Ectodermal cell (in vitro differentiated cells): ENCODE measurements at regions not wholly inside any gene's neighbourhood (a gene's known extent, or its start where the extent isn't known, plus 50 kb on each side); places are given as distances from the start of the nearest gene placed in this dataset.

ENCODE experiments used
- H3K27ac ChIP-seq: 2 replicates; pipeline ENCODE4 v1.7.0; 2013; ENCODE audit warnings: mild to moderate bottlenecking, low read depth, low read length; ENCODE audit not compliant: insufficient read depth, poor library complexity, severe bottlenecking
- H3K27me3 ChIP-seq: 2 replicates; pipeline ENCODE4 v1.7.0; 2013; ENCODE audit warnings: mild to moderate bottlenecking, low read length; ENCODE audit not compliant: insufficient read depth, control insufficient read depth, poor library complexity, severe bottlenecking
- H3K36me3 ChIP-seq: one replicate; pipeline ENCODE4 v1.7.0; 2013; ENCODE audit warnings: low read length; ENCODE audit not compliant: control insufficient read depth, insufficient read depth
- H3K4me1 ChIP-seq: one replicate; pipeline ENCODE4 v1.7.0; 2013; ENCODE audit warnings: low read length; ENCODE audit not compliant: control insufficient read depth, insufficient read depth
- H3K4me3 ChIP-seq: 2 replicates; pipeline ENCODE4 v1.7.0; 2013; ENCODE audit warnings: low read depth, low read length, control low read depth; ENCODE audit not compliant: insufficient read depth
- H3K9me3 ChIP-seq: 2 replicates; pipeline ENCODE4 v1.7.0; 2013; ENCODE audit warnings: mild to moderate bottlenecking, low read length, moderate library complexity; ENCODE audit not compliant: control insufficient read depth
- WGBS, 2 experiments: methylation state at CpG; one replicate each; pipeline ENCODE4 v1.1.7; 2013; ENCODE audit warnings: missing lambda C conversion rate in 2 of 2; 5-methylcytosine and 5-hydroxymethylcytosine counted together

DNA sequence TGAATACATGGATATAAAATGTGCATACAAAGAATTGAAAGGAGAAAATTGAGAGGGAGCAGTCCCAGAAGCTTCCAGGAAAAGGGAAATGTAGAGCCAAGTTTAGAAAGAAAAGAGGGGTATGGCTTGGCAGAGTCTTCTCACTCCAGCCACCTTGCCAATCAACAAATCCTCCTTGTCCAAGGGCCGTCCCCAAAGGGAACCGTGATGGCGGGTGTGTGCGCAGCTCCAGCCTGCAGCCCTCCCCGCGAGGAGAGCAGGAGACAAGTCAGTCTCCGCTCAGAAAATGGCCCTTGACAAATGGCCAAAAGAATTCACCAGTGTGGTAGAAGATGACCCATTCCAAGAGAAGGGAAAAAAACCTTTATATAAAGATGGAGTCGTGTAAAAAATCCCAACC, 448.3 kb upstream of the POU3F3 start:
- no peaks in the 10 kb centered on the region for H3K27me3 ChIP-seq
- H3K36me3 ChIP-seq: no peaks in the 10 kb centered on the region
- no peaks in the 10 kb centered on the region for H3K9me3 ChIP-seq
- no peak overlapping the region for H3K4me3 ChIP-seq
- H3K27ac ChIP-seq: no peak overlapping the region
- H3K4me1 ChIP-seq: peaks cover 11% of the 10 kb centered on the region
- 93 to 95% methylated on average over 7 to 8 of the region's 8 CpGs for WGBS, 2 experiments

DNA sequence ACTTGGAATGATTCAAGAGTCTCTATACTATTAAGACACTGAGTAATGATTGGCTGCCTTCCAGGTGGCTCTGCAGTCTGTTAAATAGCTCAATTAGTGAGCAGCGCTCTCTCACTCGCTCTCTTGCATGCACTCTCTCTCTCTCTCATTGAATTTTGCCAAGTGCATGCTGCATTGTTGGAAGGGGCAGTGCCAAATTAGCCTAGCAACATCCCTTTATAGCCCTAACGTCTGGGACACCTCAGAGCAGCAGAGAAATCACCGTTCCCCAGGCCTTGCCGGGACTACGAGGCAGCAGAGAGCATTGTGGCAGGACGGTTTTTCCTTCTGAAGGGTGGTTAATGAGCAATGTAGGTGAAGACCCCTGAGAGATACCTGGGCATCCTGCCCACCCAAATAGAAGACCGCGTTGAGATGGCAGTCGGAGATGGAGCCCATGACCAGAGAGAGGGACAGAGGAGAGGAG, 447.6 kb upstream of the POU3F3 start:
- H3K4me1 ChIP-seq: peaks cover 11% of the 10 kb centered on the region
- no peaks in the 10 kb centered on the region for H3K36me3 ChIP-seq
- no peak overlapping the region for H3K4me3 ChIP-seq
- no peaks in the 10 kb centered on the region for H3K27me3 ChIP-seq
- H3K9me3 ChIP-seq: no peaks in the 10 kb centered on the region
- no peak overlapping the region for H3K27ac ChIP-seq
- WGBS, 2 experiments: 86 to 91% methylated on average over 10 of the region's 10 CpGs

DNA sequence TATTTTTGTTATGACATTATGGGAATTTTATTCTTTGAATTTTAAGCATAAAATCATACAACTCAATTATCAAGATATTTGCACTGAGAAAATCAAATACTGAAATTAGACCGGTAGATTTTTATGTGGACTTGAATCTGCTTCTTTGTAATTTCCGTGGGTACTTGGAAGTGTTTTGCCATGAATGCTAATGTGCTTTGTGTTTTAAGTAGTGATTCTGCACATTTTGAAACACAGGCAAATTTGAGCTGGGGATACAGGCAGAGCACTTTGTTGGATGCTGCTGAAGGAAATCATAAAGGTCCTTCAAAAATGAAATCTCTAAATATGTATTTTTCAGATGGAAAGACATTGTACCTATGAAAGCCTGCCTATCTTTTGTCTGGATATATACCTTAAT, 446.3 kb upstream of the POU3F3 start:
- WGBS, 2 experiments: 86 to 92% methylated on average over 2 of the region's 2 CpGs
- Histone ChIP-seq H3K36me3 (no peaks in the 10 kb centered on the region), H3K4me3 (no peak overlapping the region), H3K27me3 (no peaks in the 10 kb centered on the region), H3K9me3 (no peaks in the 10 kb centered on the region), H3K27ac (no peak overlapping the region), H3K4me1 (peaks cover 11% of the 10 kb centered on the region)

DNA sequence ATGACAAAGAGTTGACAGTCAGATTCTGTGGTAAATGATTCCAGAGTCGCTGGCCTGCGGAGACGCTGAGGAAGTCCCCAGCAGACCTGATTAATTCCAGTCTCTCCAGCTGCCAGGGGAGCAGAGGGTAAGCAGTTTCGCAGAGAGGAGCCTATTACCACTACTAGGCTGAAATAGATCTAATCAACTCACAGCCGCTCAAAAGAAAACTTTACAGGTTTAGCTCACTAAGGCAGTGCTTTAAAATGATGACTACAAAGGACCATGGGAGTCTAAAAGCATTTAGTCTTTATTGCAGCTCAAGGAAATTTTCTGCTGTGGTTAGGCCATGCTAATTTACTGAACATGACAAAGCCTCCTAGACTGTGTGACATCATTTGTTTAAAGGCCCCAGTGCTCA, 445.6 kb upstream of the POU3F3 start:
- no peaks in the 10 kb centered on the region for H3K27me3 ChIP-seq
- peaks cover 11% of the 10 kb centered on the region for H3K4me1 ChIP-seq
- no peak overlapping the region for H3K4me3 ChIP-seq
- H3K9me3 ChIP-seq: no peaks in the 10 kb centered on the region
- H3K36me3 ChIP-seq: no peaks in the 10 kb centered on the region
- peak overlapping the region; percentile 84 for H3K27ac ChIP-seq
- WGBS, 2 experiments: 7 to 9% methylated on average over 5 of the region's 5 CpGs

DNA sequence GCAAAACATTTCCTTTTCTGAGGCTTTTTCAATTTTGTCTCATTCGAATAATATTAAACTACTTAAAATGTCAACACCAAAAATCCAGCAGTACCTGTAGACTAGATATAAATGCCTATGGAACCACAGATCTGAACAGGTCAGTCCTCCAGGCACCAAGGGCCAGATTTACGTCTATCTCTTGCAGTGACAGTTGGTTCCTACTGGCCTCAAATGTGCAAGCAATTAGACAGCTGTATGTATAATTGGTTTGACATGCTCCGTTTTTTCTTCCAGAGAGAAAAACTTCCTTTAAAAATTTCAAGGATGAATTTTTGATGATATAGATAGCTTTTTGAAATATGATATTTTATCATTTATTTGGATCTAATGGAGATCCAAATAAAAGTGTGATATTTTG, 443.8 kb upstream of the POU3F3 start:
- H3K27ac ChIP-seq: no peak overlapping the region
- no peaks in the 10 kb centered on the region for H3K27me3 ChIP-seq
- no peaks in the 10 kb centered on the region for H3K36me3 ChIP-seq
- H3K4me1 ChIP-seq: peaks cover 11% of the 10 kb centered on the region
- no peak overlapping the region for H3K4me3 ChIP-seq
- 95 to 100% methylated on average over 3 of the region's 3 CpGs for WGBS, 2 experiments
- H3K9me3 ChIP-seq: no peaks in the 10 kb centered on the region

DNA sequence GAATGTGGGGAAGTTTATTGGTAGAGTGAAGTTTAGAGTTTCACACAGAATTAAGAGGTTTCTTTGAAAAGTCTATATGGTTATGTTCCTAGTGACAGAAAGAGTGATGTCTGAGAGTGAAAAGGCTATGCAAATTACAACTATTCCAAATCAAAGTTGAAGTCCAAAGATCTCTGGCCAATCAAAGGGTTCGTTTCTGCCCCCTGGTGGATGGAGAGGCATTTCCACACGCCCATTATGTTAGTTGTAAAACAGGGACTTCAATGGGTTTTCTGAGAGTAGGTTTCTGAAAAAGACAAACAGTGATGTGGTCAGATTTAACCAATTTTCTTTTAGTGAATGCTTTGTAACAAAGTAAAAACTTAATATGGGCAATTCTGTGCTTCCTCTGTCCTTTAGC, 441.5 kb upstream of the POU3F3 start:
- H3K27me3 ChIP-seq: no peaks in the 10 kb centered on the region
- H3K4me1 ChIP-seq: peaks cover 14% of the 10 kb centered on the region
- 33 to 38% methylated on average over 2 of the region's 2 CpGs for WGBS, 2 experiments
- no peak overlapping the region for H3K4me3 ChIP-seq
- no peaks in the 10 kb centered on the region for H3K36me3 ChIP-seq
- no peak overlapping the region for H3K27ac ChIP-seq
- H3K9me3 ChIP-seq: no peaks in the 10 kb centered on the region

DNA sequence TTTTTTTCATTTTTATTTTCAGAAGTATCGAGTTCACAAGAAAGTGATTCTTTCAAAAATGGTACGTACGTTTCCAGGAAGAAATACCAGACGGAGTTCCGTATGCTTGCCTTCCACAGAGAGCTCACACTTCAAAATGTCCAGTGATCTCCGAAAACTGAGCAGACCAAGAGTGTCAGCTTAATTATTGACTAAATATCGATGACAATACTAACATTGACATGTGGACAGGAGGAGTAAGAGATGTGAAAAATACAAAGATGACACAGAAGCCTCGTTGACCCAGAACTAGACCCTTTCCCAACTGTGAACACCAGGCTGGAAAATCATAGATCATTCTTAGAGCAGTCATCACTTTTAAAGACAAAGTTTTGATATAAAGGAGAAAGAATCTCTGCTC, 440.0 kb upstream of the POU3F3 start:
- Histone ChIP-seq H3K27me3 (no peaks in the 10 kb centered on the region), H3K4me3 (no peak overlapping the region), H3K27ac (no peak overlapping the region), H3K4me1 (peaks cover 5% of the 10 kb centered on the region), H3K36me3 (no peaks in the 10 kb centered on the region), H3K9me3 (no peaks in the 10 kb centered on the region)
- 97 to 99% methylated on average over 7 to 8 of the region's 8 CpGs for WGBS, 2 experiments

DNA sequence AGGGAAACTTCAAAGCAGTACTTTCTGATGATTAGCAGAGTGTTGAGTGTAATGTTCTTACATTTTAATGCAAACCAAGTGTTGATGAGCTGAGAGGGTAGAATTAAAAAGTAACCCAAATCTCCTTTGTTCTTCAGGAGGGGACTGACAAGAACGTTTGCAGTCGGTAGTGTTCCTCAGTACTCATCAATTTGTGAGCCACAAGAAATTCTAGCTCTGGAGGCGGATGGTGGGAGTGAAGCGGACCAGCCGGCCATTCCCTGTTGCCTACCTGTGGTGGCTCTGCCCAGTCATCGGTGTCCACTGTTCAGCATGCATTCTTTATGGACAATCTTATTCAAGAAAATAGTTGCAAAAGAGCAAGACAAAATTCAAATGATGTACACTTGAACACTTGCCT, 438.6 kb upstream of the POU3F3 start:
- H3K4me1 ChIP-seq: peaks cover 5% of the 10 kb centered on the region
- H3K36me3 ChIP-seq: no peaks in the 10 kb centered on the region
- no peak overlapping the region for H3K27ac ChIP-seq
- H3K27me3 ChIP-seq: no peaks in the 10 kb centered on the region
- H3K4me3 ChIP-seq: no peak overlapping the region
- 55 to 61% methylated on average over 6 of the region's 6 CpGs for WGBS, 2 experiments
- H3K9me3 ChIP-seq: no peaks in the 10 kb centered on the region

DNA sequence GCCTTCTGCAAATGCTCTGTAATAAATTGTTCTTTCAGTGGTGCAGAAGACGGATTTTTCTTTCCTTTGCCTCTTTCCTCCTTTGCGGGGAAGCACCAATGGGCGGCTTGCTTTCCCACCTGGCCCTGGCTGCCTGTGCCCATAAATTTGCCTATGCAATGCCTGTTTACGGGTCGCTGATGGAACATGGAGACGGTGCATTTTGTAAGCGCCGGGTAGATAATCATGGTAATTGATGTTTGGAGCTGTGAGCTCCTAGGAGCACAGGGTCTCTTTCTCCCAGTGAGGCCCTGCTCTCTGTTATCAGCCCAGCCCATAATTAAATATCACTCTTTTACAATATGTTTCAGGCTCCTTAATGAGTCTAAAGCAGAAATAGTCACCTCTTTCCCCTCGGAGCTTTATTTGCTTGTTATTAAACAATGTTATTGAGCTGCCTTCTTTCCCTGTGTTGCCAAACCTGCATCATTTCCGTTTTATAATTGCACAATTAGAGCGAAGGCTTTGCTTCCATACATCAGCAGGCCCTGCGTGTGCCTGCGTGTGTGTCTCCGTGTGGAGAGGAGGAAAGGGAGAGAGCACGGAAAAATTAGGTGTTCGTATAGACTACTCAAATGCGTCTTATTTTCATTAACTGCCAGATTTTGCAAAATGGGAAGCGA, 437.4 kb upstream of the POU3F3 start:
- WGBS, 2 experiments: 89 to 94% methylated on average over 18 of the region's 18 CpGs
- Histone ChIP-seq H3K4me1 (peaks cover 5% of the 10 kb centered on the region), H3K4me3 (no peak overlapping the region), H3K27me3 (no peaks in the 10 kb centered on the region), H3K27ac (peak overlapping the region; percentile 23), H3K36me3 (no peaks in the 10 kb centered on the region), H3K9me3 (no peaks in the 10 kb centered on the region)

DNA sequence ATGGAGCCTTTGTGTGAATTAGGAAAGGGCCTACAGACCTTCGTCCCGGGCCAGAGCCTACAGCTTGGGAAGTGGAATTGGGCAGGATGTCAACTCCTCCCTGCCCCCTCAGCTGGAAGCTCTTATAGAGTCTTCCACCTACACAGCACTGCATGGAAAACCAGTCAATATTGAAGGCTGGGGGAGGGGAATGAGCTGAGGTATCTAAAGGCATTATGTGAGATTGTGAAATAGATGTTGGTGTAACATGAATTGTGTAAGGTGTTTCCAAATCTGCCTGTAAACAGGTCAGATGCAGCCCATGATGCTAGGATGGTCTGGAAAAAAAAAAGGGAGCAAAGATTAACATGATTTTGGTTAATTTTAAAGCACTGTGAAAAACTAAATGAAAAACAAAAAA, 433.5 kb upstream of the POU3F3 start:
- H3K27ac ChIP-seq: no peak overlapping the region
- no peak overlapping the region for H3K4me3 ChIP-seq
- no peaks in the 10 kb centered on the region for H3K9me3 ChIP-seq
- peaks cover 5% of the 10 kb centered on the region for H3K4me1 ChIP-seq
- WGBS, 2 experiments: 85 to 100% methylated on average over 2 of the region's 2 CpGs
- H3K36me3 ChIP-seq: no peaks in the 10 kb centered on the region
- no peaks in the 10 kb centered on the region for H3K27me3 ChIP-seq

DNA sequence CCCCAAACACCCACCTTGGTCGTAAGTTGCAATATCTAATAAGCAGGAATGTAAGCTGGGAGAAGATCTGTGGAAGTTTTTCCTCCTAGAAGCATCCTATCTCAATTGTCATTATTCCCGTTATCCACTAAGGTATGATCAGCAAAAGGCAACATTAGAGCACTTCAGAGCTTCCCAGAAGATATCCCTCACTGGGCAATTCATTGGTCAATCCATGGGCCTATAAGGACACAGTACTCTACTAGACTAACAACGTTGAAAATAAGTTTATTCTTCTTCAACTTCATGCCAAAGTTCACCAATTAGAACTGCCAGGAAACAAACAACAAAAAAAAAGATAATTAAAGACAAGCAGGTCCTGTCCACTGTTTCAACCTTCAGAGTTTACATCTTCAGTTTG, 433.0 kb upstream of the POU3F3 start:
- no peaks in the 10 kb centered on the region for H3K27me3 ChIP-seq
- WGBS, 2 experiments: 93 to 96% methylated on average over 3 of the region's 3 CpGs
- H3K9me3 ChIP-seq: no peaks in the 10 kb centered on the region
- H3K4me3 ChIP-seq: no peak overlapping the region
- no peak overlapping the region for H3K27ac ChIP-seq
- H3K4me1 ChIP-seq: peaks cover 5% of the 10 kb centered on the region
- H3K36me3 ChIP-seq: no peaks in the 10 kb centered on the region
